ENCODE measurements at regions not wholly inside any gene's neighbourhood (a gene's known extent, or its start where the extent isn't known, plus 50 kb on each side); places are given as distances from the start of the nearest gene placed in this dataset.

DNA sequence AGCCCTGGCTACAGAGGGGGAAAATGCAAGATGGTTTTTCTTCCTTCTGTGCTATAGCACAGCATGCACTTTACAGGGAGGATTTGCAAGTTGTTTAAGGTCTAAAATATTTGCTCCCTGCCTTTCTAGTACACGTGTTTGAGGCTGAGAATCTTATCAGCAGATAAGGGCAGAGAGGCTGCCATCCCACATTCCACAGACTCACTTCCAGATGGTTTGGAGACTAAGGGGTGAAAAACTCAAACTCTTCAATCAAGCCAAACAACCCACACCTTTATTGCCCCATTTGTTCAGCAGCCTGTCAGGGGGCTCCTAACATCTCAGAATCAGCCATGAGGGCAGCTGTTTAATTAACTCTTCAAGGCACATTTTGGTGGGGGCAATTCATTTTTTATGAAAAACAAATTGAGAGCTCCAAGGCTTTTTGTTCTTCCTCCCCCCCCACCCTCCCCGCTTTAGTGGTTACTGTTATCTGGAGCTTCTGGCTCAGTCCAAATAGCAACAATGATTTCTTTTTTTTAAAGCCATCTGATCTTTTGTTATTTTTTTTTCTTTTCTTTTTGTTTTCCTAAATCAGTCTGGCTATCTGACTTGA is 242.6 kb upstream of the NT5C1B start:
- Histone ChIP-seq H3K27me3 (ENCODE audit: control insufficient read depth, extremely low read depth, insufficient read depth, low read length) (no peaks in the 10 kb centered on the region), H4K20me1 (ENCODE audit: control insufficient read depth, extremely low read depth, insufficient read depth, low read length) (no peaks in the 10 kb centered on the region), H3K4me2 (ENCODE audit: control insufficient read depth, extremely low read depth, insufficient read depth, low read depth, low read length) (no peak overlapping the region), H3K9me3 (ENCODE audit: control insufficient read depth, low read depth, low read length) (no peaks in the 10 kb centered on the region), H2AFZ (ENCODE audit: control insufficient read depth, low read length) (no peak overlapping the region), H3K79me2 (ENCODE audit: control insufficient read depth, insufficient read depth, low read length) (no peaks in the 10 kb centered on the region), H3K9ac (ENCODE audit: control insufficient read depth, extremely low read depth, insufficient read depth, low read length) (no peak overlapping the region), H3K36me3 (ENCODE audit: control insufficient read depth in 2 of 2, extremely low read depth in 1 of 2, insufficient read depth in 2 of 2, low read length in 2 of 2) (no peaks in the 10 kb centered on the region), H3K4me3 (ENCODE audit: control insufficient read depth in 2 of 3, extremely low read depth in 1 of 3, insufficient read depth in 2 of 3, low read depth in 1 of 3, low read length in 3 of 3) (no peak overlapping the region), H3K27ac (ENCODE audit: control insufficient read depth, insufficient read depth, low read length) (no peak overlapping the region), H3K9me1 (ENCODE audit: control insufficient read depth, extremely low read depth, insufficient read depth, low read length) (no peaks in the 10 kb centered on the region), H3K4me1 (ENCODE audit: control insufficient read depth, extremely low read depth, insufficient read depth, low read length) (peaks cover 19% of the 10 kb centered on the region)
- TF ChIP-seq, protein P1, sequence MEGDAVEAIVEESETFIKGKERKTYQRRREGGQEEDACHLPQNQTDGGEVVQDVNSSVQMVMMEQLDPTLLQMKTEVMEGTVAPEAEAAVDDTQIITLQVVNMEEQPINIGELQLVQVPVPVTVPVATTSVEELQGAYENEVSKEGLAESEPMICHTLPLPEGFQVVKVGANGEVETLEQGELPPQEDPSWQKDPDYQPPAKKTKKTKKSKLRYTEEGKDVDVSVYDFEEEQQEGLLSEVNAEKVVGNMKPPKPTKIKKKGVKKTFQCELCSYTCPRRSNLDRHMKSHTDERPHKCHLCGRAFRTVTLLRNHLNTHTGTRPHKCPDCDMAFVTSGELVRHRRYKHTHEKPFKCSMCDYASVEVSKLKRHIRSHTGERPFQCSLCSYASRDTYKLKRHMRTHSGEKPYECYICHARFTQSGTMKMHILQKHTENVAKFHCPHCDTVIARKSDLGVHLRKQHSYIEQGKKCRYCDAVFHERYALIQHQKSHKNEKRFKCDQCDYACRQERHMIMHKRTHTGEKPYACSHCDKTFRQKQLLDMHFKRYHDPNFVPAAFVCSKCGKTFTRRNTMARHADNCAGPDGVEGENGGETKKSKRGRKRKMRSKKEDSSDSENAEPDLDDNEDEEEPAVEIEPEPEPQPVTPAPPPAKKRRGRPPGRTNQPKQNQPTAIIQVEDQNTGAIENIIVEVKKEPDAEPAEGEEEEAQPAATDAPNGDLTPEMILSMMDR (optimal IDR thresholded peaks at IDR 0.05 in 1 of 3, IDR thresholded peaks at IDR 0.05 in 1 of 3, conservative IDR thresholded peaks at IDR 0.05 in 1 of 3; ENCODE audit: extremely low read depth in 1 of 3, insufficient read depth in 2 of 3, low read length in 3 of 3): no peak
- TF ChIP-seq EZH2 (IDR thresholded peaks at IDR 0.05; ENCODE audit: low read length): no peak
- FAIRE-seq (no peak), DNase-seq (ENCODE audit: low read depth, low spot score) (no peak)
- dilution Hi-C loops (cut with MboI; ENCODE audit: extremely low pct_ligation_motif_present, low sequenced_read_pairs): no loop called here

DNA sequence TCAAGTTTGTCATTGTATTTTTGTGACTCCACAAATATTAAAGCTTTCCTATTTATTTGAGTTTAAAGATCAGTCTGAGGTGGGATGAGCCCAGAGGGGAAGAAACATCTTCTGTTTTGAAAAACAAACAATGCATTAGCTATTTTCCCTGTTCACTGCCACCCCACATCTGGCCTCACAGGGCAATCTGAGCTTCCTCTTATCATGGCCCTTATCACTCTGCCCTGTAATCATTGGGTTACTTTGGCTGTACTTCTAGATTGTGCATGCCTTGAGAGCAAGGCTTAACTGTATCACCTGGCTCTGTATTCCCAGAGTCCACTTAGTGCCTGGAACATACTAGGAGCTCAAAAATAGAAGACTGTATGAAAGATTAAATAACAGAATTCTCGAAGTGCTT is 241.6 kb upstream of the NT5C1B start:
- Histone ChIP-seq H3K36me3 (ENCODE audit: control insufficient read depth in 2 of 2, extremely low read depth in 1 of 2, insufficient read depth in 2 of 2, low read length in 2 of 2) (no peaks in the 10 kb centered on the region), H2AFZ (ENCODE audit: control insufficient read depth, low read length) (no peak overlapping the region), H4K20me1 (ENCODE audit: control insufficient read depth, extremely low read depth, insufficient read depth, low read length) (no peaks in the 10 kb centered on the region), H3K9ac (ENCODE audit: control insufficient read depth, extremely low read depth, insufficient read depth, low read length) (no peak overlapping the region), H3K4me3 (ENCODE audit: control insufficient read depth in 2 of 3, extremely low read depth in 1 of 3, insufficient read depth in 2 of 3, low read depth in 1 of 3, low read length in 3 of 3) (no peak overlapping the region), H3K9me1 (ENCODE audit: control insufficient read depth, extremely low read depth, insufficient read depth, low read length) (no peaks in the 10 kb centered on the region), H3K9me3 (ENCODE audit: control insufficient read depth, low read depth, low read length) (no peaks in the 10 kb centered on the region), H3K27me3 (ENCODE audit: control insufficient read depth, extremely low read depth, insufficient read depth, low read length) (no peaks in the 10 kb centered on the region), H3K27ac (ENCODE audit: control insufficient read depth, insufficient read depth, low read length) (no peak overlapping the region), H3K4me1 (ENCODE audit: control insufficient read depth, extremely low read depth, insufficient read depth, low read length) (peaks cover 19% of the 10 kb centered on the region), H3K79me2 (ENCODE audit: control insufficient read depth, insufficient read depth, low read length) (no peaks in the 10 kb centered on the region), H3K4me2 (ENCODE audit: control insufficient read depth, extremely low read depth, insufficient read depth, low read depth, low read length) (no peak overlapping the region)
- DNase-seq (ENCODE audit: low read depth, low spot score): no peak
- no peak for FAIRE-seq
- no peak for TF ChIP-seq EZH2 (IDR thresholded peaks at IDR 0.05; ENCODE audit: low read length)
- TF ChIP-seq, protein P1 (optimal IDR thresholded peaks at IDR 0.05 in 1 of 3, IDR thresholded peaks at IDR 0.05 in 1 of 3, conservative IDR thresholded peaks at IDR 0.05 in 1 of 3; ENCODE audit: extremely low read depth in 1 of 3, insufficient read depth in 2 of 3, low read length in 3 of 3): no peak
- dilution Hi-C loops (cut with MboI; ENCODE audit: extremely low pct_ligation_motif_present, low sequenced_read_pairs): no loop called here

Data from keratinocyte (primary cell).